DMS79 treated with DMSO at 0.1 percent for 48 hours (cell line): ENCODE measurements at regions not wholly inside any gene's neighbourhood (a gene's known extent, or its start where the extent isn't known, plus 50 kb on each side); places are given as distances from the start of the nearest gene placed in this dataset.

Experiments
- DNase-seq: peaks from one replicate; lab custom pipeline; 2025; lab: John Stamatoyannopoulos, UW

- no peak for DNase-seq
Observed at GRCh38 chr11:28401446-28401845, 293.3 kb downstream of the METTL15 start.

- no peak for DNase-seq
Observed at GRCh38 chr11:28400331-28401100, 292.3 kb downstream of the METTL15 start.

- DNase-seq, result no peak
Observed at GRCh38 chr11:28393348-28393747, 285.2 kb downstream of the METTL15 start.

GRCh38 chr11:28384418-28384817 is 276.2 kb downstream of the METTL15 start:
- DNase-seq, result no peak

- no peak for DNase-seq
Observed at GRCh38 chr11:28383456-28383855, 275.3 kb downstream of the METTL15 start.
